Effector CD4-positive, alpha-beta T cell (primary cell): ENCODE measurements at regions not wholly inside any gene's neighbourhood (a gene's known extent, or its start where the extent isn't known, plus 50 kb on each side); places are given as distances from the start of the nearest gene placed in this dataset.

Experiments used
- DNase-seq: peaks from one replicate; pipeline ENCODE4 v3.0.0-alpha.2; 2020

GRCh38 chr2:145040433-145040832 lies 520.5 kb upstream of the ZEB2 start:
- DNase-seq = no peak

- DNase-seq = no peak
Observed at GRCh38 chr2:145038041-145038525, 518.2 kb upstream of the ZEB2 start.

GRCh38 chr2:145036421-145037011 lies 516.6 kb upstream of the ZEB2 start:
- no peak for DNase-seq

- no peak for DNase-seq
Observed at GRCh38 chr2:145034511-145034910, 514.6 kb upstream of the ZEB2 start.

DNA sequence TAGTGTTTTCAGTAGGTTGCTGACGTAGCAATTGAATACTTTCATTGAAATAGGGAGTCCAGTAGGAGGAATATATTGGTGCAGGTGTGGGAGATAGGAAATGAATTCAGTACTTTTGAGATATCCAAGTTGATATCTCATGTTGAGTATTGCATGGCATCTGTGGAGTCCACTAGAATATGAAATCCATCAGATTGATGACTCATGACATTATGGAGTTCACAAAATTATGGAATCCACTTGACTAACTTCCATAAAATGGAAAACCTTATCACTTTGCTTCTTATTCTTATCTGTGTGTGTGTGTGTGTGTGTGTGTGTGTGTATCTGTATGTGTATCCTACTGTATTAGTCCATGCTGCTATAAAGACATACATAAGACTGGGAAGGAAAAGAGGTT lies 513.5 kb upstream of the ZEB2 start:
- no peak for DNase-seq

DNA sequence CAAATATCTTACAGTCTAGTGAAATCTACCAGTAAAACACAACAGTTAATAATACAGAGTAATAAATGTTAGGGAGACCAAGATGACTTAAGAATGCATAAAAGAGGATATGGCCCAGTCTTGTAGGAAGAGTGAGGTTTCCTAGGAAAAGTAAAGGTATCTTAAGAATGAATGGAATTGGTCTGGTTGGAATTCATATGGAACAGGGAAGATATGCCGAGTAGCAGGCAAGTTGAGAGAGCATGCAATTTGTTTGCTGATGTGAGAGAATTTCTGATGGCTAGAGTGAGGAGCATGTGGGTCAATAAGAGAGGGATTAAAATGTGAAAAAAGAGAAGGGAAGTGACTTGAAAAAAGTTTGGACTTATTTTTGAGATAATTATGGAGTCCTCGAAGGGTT lies 512.9 kb upstream of the ZEB2 start:
- DNase-seq = no peak

GRCh38 chr2:145029873-145030272 lies 510.0 kb upstream of the ZEB2 start:
- no peak for DNase-seq

DNA sequence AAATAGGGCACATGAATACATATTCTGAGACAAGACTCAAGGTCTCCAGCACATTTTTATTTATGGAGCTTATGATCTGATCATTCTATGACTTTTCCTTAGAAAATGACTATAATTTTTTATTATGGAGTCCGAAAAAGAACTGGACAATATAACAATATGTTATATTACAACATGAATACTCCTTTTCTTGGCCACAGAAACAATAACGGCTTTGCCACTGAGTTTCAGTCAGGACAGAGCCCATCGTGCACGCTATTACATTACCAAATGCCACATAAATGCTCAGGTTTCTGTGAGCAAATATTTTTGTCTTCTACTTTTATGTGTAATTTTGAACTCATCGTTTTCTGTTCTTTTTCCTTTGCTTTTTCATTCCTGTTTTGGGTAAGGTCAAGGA lies 509.2 kb upstream of the ZEB2 start:
- DNase-seq = no peak

- DNase-seq = no peak
Observed at GRCh38 chr2:145028101-145028920, 508.4 kb upstream of the ZEB2 start.

DNA sequence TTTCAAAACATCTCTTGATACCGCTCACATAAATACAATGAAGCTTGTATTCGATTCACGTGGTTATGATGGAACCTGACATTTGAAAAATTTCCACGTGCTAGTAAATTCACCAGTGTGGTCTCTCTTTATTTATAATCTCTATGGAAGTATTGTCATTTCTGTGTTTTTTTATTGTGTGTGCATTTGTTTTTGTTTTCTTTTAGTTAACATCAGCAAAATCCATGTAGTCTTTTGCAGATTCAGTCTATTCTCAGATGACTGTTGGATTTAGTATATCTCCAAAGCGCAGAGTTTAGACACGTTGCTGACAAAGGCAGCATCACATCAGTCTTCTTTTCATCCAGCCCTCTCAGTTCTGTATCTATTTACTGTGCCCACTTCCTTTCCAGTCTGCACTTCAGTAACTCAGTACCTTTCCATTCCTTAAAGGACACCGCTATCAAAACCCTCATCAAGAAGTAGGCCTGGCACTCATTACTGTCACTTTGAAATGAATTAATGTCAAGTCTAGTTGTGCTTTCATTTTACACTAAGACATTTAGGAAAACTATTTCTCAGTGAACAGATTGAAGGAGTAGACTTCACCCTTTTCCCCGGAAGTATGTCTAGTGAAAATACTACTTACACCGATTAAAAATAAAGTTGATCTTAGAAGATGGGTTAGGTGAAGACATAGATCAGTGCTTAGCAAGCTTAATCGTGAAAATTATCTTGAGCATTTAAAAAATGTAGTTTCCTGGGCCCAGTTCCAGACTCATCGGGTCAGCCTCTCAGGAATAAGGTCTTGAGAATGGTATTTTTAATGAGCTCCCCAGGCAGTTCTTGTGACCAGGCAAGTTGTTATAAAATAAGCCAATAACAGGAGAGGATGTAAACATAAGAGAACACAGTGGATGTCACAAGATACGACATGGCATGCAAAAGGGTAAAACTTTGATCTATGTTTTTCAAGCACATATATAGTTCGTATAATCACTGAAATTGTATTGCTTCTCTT lies 506.8 kb upstream of the ZEB2 start:
- no peak for DNase-seq

DNA sequence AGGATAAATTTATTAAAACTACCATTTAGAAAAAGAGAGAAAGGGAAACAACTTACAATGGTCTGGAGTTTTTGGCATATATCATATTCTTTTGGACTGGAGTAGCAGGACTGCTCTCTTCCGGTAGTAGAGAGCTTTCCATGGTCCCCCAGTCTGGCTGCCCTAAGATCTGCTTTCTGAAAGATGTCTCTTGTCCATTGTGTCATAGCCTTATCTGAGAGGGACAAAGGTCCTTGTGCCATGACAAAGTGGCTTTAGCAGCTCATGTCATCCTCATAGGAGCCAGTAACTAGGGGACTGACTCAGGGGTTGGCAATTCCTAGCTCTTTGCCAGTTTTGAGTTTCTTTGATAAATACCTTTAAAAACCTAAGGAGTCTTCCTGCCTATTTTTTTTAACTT lies 505.5 kb upstream of the ZEB2 start:
- no peak for DNase-seq

- no peak for DNase-seq
Observed at GRCh38 chr2:145023334-145023934, 503.5 kb upstream of the ZEB2 start.

- DNase-seq = no peak
Observed at GRCh38 chr2:145022666-145023333, 502.9 kb upstream of the ZEB2 start.

GRCh38 chr2:145021962-145022665 lies 502.2 kb upstream of the ZEB2 start:
- no peak for DNase-seq

GRCh38 chr2:145020694-145021093 lies 500.8 kb upstream of the ZEB2 start:
- DNase-seq = no peak

GRCh38 chr2:145020139-145020538 lies 500.2 kb upstream of the ZEB2 start:
- no peak for DNase-seq

DNA sequence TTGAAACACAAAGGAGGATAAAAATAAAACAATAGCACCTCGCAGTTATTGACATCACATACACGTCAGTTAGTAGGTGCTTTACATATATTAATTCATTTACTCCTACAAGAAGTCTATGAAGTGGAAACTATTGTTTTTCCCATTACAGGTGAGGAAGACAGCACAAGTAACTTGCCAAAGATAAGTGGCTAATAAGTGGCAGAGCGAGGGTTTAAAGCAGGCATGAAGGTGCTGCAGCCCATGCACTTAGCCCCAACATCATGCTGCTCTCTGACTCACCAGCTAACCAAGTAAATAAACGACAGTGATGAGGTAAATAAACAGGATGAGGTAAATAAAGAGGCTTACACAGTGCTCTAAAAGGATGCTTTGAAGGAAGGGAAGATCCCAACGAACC lies 498.6 kb upstream of the ZEB2 start:
- no peak for DNase-seq

- no peak for DNase-seq
Observed at GRCh38 chr2:145017149-145017548, 497.2 kb upstream of the ZEB2 start.

GRCh38 chr2:145016711-145017110 lies 496.8 kb upstream of the ZEB2 start:
- no peak for DNase-seq

DNA sequence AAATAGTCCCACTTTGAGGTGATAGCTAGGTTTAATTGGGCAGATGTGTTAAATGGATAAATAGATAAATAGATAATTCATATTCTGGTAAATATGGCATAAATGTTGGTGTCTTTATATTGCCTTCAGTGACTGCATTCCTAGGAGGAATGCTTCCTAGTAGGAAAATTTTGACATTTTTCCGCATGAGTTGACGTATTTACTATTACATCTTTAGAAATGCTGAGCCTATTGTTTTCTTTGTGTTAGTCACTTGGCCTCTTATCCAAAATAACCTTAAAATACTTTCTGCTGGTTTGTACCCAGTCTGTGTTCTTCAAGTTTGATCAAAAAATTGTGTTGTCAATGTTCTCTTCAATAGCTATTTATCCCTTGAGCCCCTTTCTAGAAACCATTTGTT lies 495.6 kb upstream of the ZEB2 start:
- DNase-seq = no peak

GRCh38 chr2:145012806-145013205 lies 492.9 kb upstream of the ZEB2 start:
- no peak for DNase-seq
